Large intestine (tissue), 3 donors: ENCODE measurements at regions not wholly inside any gene's neighbourhood (a gene's known extent, or its start where the extent isn't known, plus 50 kb on each side); places are given as distances from the start of the nearest gene placed in this dataset.

Source experiments
- DNase-seq, 2 donors: peaks; one replicate each; pipeline versions ENCODE4 v3.0.0 to v3.0.0-alpha.2; 2013
- H3K27ac ChIP-seq: one replicate; pipeline ENCODE4 v1.5.1; 2013; ENCODE audit warnings: low read length
- H3K27me3 ChIP-seq: 2 replicates; pipeline ENCODE4 v1.6.1; 2013; ENCODE audit warnings: low read length; ENCODE audit not compliant: control insufficient read depth, insufficient read depth
- H3K36me3 ChIP-seq: 2 replicates; pipeline ENCODE4 v1.6.1; 2013; ENCODE audit warnings: low read length; ENCODE audit not compliant: control insufficient read depth, insufficient read depth
- H3K4me1 ChIP-seq: one replicate; pipeline ENCODE4 v1.6.1; 2013; ENCODE audit warnings: low read length; ENCODE audit not compliant: control insufficient read depth, insufficient read depth
- H3K4me3 ChIP-seq: one replicate; pipeline ENCODE4 v1.5.1; 2013; ENCODE audit warnings: low read length
- H3K9me3 ChIP-seq: one replicate; pipeline ENCODE4 v1.6.1; 2013; ENCODE audit warnings: mild to moderate bottlenecking, low read depth, low read length, moderate library complexity; ENCODE audit not compliant: control insufficient read depth
- WGBS: methylation state at CpG from one replicate; pipeline ENCODE4 v1.1.5; 2013; ENCODE audit warnings: low lambda C conversion rate; ENCODE audit not compliant: insufficient coverage; 5-methylcytosine and 5-hydroxymethylcytosine counted together

DNA sequence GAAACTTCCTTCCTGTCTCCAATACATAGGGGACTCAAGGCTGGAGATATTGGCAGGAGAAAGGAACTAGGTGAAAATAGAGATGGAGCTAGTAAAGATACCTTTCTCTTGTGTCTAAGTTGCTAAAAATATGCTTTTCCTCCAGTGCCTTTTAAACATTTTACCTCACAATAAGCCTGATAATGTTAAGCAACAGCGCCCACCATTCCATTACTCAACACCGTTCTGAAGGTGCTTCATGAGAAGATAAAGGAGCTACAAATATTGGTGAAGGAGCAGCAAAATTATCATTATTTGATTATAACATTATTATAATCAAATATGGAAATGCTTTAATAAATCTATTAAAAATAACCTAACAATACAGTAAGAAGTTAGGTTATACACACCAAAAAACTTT lies 83.6 kb upstream of the BARX2 start:
- Histone ChIP-seq H3K4me3 (no peak overlapping the region), H3K27me3 (no peaks in the 10 kb centered on the region), H3K9me3 (no peaks in the 10 kb centered on the region), H3K27ac (no peak overlapping the region), H3K4me1 (no peaks in the 10 kb centered on the region), H3K36me3 (no peaks in the 10 kb centered on the region)
- WGBS, result no CpG with 5 or more reads among the region's 2 CpGs
- no peak for DNase-seq

DNA sequence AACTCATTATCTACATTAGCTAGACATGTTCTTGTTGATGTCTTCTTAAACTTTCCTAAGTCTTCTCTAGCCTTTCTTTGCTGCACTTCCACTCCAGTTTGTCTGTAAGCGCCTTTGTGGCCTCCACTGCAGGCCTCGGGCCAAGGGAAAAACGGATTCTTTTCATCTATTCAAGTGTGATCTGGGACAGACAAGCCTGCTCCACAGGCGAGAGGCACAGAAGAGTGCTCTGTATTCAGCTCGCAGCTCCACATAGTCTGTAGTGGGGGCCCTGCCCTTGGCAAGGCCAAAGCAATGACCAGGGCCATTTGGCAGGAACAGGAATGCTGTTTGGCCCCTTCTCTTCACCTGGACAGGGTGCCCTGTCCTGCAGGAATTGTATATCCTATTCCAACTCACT lies 84.1 kb upstream of the BARX2 start:
- Histone ChIP-seq H3K27me3 (no peaks in the 10 kb centered on the region), H3K9me3 (no peaks in the 10 kb centered on the region), H3K4me1 (no peaks in the 10 kb centered on the region), H3K27ac (no peak overlapping the region), H3K36me3 (no peaks in the 10 kb centered on the region), H3K4me3 (no peak overlapping the region)
- no CpG with 5 or more reads among the region's 5 CpGs for WGBS
- DNase-seq, result no peak

DNA sequence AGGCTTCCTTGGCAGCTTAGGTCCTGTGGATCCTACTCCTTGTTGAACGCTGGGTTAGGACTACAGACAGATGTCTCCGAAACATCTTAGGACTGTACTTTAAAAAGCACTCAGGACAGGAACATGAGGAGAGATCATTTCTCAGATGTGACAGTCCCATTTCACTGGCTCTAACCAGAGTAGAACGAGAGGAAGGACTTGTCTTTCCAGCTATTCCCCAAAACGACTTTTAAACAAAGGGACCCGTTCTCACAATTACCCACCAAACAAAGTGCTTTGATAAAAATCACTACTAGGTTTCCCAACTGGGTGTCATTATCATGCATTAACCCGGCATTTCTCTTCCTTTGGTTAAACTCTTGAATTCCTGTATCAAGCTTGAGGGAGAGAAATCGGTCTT lies 84.7 kb upstream of the BARX2 start:
- Histone ChIP-seq H3K4me3 (no peak overlapping the region), H3K27ac (no peak overlapping the region), H3K4me1 (no peaks in the 10 kb centered on the region), H3K36me3 (no peaks in the 10 kb centered on the region), H3K9me3 (no peaks in the 10 kb centered on the region), H3K27me3 (no peaks in the 10 kb centered on the region)
- DNase-seq, result no peak
- no CpG with 5 or more reads among the region's 7 CpGs for WGBS

DNA sequence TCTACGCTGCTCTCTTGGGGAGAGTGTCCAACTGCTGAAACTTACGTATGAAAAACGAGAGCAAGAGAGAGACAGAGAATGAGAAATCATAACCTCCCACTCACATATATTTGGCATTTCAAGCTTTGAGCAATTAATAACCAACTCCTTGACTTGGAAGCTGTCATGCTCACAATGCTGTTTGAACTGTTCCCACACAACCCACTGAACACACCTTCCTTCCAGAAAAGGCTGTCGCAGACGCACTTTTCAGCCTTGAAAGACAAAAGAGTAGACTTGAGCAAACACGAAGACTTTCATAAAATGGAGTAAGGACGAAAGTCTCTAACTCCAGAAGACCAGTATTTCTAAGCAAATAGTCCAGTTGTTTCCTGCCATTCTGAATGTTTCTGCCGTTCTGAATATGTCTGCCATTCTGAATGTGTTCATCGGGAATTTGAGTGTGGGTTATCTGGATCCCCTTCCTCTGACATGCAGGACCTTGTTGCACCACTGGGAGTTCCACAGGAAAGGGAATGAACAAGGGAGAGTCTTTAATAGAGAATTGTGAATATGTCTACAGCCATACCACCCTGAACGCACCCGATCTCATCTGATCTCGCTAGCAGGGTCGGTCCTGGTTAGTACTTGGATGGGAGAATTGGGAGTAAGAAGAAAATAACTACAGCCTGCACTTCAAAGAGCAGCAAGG lies 86.2 kb upstream of the BARX2 start:
- Histone ChIP-seq H3K4me1 (no peaks in the 10 kb centered on the region), H3K36me3 (no peaks in the 10 kb centered on the region), H3K4me3 (no peak overlapping the region), H3K27ac (no peak overlapping the region), H3K9me3 (no peaks in the 10 kb centered on the region), H3K27me3 (no peaks in the 10 kb centered on the region)
- 93% methylated on average over 3 of the region's 13 CpGs for WGBS
- no peak for DNase-seq

DNA sequence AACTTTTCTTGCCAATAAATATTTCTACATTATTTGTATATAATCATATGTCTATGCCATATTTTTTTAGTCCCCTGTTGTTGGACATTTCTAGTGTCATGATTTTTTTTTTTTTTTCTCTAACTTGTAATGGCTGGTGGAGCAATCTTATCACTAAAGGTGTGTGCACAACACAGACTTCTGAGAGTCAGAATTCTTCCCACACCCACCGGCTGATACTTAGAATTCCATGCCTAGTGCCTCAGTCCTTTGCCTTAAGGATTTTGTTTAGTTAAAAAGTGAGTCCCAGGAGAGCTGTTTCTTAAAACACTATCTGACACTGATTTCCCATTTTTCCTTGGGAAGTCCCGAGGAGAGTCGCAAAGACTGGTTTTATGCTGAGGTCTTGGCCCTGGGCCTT lies 87.7 kb upstream of the BARX2 start:
- WGBS, result no CpG with 5 or more reads among the region's 3 CpGs
- Histone ChIP-seq H3K27me3 (no peaks in the 10 kb centered on the region), H3K27ac (no peak overlapping the region), H3K4me1 (peaks cover 1% of the 10 kb centered on the region), H3K4me3 (no peak overlapping the region), H3K36me3 (no peaks in the 10 kb centered on the region), H3K9me3 (no peaks in the 10 kb centered on the region)
- no peak for DNase-seq

DNA sequence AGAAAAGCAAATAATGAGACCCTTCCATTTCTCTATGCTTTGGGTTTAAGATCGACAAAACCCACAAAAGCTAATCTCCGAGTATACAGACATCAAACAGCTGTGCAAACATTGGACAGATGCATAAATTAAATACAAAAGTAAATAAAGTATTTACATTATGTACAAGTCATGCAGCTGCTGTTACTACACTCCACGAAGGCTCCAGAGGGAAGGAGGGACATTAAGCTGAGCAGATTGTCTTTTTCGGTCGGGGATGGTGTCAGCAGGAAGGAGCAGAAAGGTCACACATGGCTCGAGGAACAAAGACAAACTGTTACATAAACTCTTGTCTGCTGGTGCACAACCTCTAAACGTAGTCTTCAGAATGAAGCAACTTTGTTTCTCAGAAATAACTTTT lies 88.8 kb upstream of the BARX2 start:
- H3K36me3 ChIP-seq, result no peaks in the 10 kb centered on the region
- WGBS, result no CpG with 5 or more reads among the region's 7 CpGs
- no peaks in the 10 kb centered on the region for H3K9me3 ChIP-seq
- peak in 1 of 2 donors; percentile 18 for DNase-seq
- no peak overlapping the region for H3K4me3 ChIP-seq
- H3K27me3 ChIP-seq, result no peaks in the 10 kb centered on the region
- H3K27ac ChIP-seq, result no peak overlapping the region
- peaks cover 7% of the 10 kb centered on the region for H3K4me1 ChIP-seq

DNA sequence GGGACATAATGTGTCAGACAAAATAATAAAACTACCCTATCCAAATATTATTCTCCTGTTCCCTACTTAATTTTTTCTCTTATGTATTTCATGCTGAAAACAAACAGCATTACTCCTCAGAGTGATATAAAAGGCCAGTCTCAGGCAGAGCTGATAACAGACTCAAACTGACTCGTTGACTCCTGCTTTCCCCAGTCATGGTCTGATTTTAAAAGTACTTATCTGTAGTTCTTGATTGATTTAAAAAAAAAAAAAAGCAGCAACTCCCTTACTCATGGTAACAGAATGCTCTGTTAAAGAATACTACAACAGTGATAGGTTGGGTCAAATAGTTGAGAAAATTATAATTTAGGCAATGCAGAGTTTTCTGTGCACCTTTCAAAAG lies 90.3 kb upstream of the BARX2 start:
- Histone ChIP-seq H3K9me3 (no peaks in the 10 kb centered on the region), H3K36me3 (no peaks in the 10 kb centered on the region), H3K27me3 (no peaks in the 10 kb centered on the region), H3K27ac (no peak overlapping the region), H3K4me1 (peaks cover 7% of the 10 kb centered on the region), H3K4me3 (no peak overlapping the region)
- 17% methylated on average over 1 of the region's 1 CpG for WGBS
- no peak for DNase-seq

DNA sequence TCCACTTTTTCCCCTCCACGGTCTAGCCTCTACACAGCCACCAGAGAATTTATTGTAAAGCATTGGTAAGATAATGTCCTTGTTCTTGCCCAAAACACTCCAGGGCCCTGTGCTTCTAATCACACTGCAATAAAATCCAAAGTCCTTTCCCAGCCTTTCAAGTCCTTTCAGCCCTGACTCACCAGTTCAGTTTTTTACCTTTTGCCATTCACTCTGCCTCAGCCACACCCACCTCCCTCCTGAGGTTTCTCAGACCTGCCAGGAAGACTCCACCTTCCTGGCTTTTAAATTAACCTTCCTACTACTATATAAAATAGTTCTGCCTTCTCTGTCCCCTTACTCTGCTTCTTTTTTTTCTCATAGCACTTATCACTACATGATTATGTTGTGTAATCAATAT lies 91.0 kb upstream of the ARHGAP32 start:
- Histone ChIP-seq H3K36me3 (no peaks in the 10 kb centered on the region), H3K27ac (peak overlapping the region; percentile 48), H3K27me3 (no peaks in the 10 kb centered on the region), H3K4me3 (no peak overlapping the region), H3K9me3 (no peaks in the 10 kb centered on the region), H3K4me1 (peaks cover 15% of the 10 kb centered on the region)
- peak; percentile 70 to 89 for DNase-seq
- no CpG with 5 or more reads among the region's 1 CpG for WGBS

DNA sequence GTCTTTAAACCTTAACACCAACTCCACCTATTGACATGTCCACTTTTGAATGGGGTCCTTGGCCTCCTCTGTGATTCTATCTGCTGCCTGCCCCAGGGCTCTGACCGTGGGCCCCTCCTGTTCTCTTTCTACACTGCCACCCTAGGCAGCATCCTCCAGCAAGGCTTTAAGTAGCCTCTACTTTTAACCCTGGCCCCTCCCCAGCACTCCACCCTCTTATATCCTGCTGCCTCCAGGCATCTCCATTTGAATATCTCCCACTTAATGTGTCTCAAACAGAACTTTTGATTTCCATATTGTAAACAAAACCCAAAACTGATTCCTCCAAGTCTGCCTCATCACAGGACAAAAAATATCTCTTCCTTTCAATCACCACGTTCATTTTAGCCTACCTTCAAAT lies 90.5 kb upstream of the ARHGAP32 start:
- H3K4me1 ChIP-seq, result peaks cover 18% of the 10 kb centered on the region
- no peak for DNase-seq
- H3K27ac ChIP-seq, result peak overlapping the region; percentile 48
- H3K4me3 ChIP-seq, result no peak overlapping the region
- H3K27me3 ChIP-seq, result no peaks in the 10 kb centered on the region
- no CpG with 5 or more reads among the region's 2 CpGs for WGBS
- no peaks in the 10 kb centered on the region for H3K36me3 ChIP-seq
- H3K9me3 ChIP-seq, result no peaks in the 10 kb centered on the region

DNA sequence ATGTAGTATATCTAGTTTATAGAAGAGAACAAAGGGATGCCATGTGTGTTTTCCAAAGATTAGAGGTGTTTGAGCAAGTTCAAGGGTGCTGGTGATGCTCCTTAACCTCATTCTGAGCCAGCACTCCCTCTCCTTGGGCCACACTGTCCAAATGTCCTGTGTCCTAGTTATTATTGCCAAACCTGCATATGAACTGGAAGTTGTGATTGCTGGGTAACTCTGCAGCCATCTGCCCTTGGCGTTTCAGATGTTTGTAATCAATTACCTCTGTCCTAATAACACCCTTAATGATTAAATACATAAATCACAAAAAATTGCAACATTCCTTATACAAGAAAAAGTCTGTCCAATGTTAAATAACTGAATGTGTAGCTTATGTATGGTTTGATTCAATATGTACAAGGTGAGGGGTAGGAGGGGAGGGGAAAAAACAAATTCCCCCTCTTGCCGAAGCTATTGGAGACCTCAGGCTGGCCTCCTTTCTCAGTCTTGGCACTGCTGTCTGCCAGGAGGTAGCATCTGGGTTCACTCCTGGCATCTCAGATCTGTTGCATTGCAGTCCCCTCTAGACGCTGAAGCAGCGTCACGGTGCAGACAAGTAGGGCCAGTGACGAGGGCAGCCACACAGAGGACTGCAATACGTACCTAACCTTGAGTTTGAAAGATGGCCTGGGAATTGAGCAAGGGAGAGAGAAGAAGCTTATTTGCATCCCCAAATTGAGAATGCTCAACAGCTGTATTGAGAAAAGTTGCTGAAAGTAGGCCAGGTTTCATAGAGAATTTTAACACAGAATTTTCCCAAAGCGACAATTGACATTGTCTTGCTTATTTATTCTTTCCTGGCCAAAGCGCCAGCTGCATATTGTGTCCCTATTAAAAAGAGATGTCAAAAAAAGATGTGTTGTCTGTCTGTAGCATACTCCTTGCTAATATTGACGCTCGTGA lies 89.6 kb upstream of the ARHGAP32 start:
- H3K9me3 ChIP-seq, result no peaks in the 10 kb centered on the region
- H3K27ac ChIP-seq, result no peak overlapping the region
- no peaks in the 10 kb centered on the region for H3K27me3 ChIP-seq
- no peak overlapping the region for H3K4me3 ChIP-seq
- WGBS, result no CpG with 5 or more reads among the region's 11 CpGs
- H3K4me1 ChIP-seq, result peaks cover 18% of the 10 kb centered on the region
- DNase-seq, result no peak
- no peaks in the 10 kb centered on the region for H3K36me3 ChIP-seq
